Upper lobe of left lung (tissue), 4 donors: ENCODE measurements at regions not wholly inside any gene's neighbourhood (a gene's known extent, or its start where the extent isn't known, plus 50 kb on each side); places are given as distances from the start of the nearest gene placed in this dataset.

Experiments used
- POLR2A ChIP-seq, 4 donors: fragments of 450-650 bp; IDR thresholded peaks; one replicate each; pipeline ENCODE4 v1.5.1; 2016 to 2017; ENCODE audit warnings: antibody characterized with exemption in 4 of 4, mild to moderate bottlenecking in 2 of 4
- TF ChIP-seq, protein P1 (sequence below), 6 experiments: fragments of 450-650 bp in 4 of 6; fragments of 200-600 bp in 2 of 6; sonication (generic) in 2 of 6; IDR thresholded peaks; one replicate each; pipeline ENCODE4 v1.5.1; 2016 to 2019; ENCODE audit warnings: antibody characterized with exemption in 6 of 6

DNA sequence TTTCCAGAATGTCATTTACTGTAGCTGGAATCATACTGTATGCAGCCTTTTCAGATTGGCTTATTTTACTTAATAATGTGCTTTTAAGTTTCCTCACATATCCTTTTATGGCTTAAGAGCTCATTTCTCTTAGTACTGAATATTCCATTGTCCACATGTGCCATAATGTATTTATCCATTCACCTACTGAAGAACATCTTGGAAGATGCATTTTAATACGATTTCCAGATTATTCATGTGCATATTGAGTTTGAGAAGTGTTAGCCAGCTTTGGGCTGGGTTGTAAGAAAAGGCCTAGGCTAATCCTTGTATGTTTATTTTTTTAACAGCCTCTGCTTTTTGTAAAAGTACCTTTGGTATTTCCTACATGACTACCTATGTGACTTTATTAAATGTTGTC lies 109.3 kb upstream of the MDFIC start:
- TF ChIP-seq, protein P1, sequence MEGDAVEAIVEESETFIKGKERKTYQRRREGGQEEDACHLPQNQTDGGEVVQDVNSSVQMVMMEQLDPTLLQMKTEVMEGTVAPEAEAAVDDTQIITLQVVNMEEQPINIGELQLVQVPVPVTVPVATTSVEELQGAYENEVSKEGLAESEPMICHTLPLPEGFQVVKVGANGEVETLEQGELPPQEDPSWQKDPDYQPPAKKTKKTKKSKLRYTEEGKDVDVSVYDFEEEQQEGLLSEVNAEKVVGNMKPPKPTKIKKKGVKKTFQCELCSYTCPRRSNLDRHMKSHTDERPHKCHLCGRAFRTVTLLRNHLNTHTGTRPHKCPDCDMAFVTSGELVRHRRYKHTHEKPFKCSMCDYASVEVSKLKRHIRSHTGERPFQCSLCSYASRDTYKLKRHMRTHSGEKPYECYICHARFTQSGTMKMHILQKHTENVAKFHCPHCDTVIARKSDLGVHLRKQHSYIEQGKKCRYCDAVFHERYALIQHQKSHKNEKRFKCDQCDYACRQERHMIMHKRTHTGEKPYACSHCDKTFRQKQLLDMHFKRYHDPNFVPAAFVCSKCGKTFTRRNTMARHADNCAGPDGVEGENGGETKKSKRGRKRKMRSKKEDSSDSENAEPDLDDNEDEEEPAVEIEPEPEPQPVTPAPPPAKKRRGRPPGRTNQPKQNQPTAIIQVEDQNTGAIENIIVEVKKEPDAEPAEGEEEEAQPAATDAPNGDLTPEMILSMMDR (IDR thresholded peaks at IDR 0.05) = no peak
- TF ChIP-seq POLR2A (IDR thresholded peaks at IDR 0.05) = no peak
